Neural progenitor cell (in vitro differentiated cells): ENCODE measurements at regions not wholly inside any gene's neighbourhood (a gene's known extent, or its start where the extent isn't known, plus 50 kb on each side); places are given as distances from the start of the nearest gene placed in this dataset.
"Not testable (repeated sequence)": the region's sequence is repeated elsewhere in the genome, so short reads cannot be mapped to it uniquely, and the experiment has no call there.

ENCODE experiments used
- DNase-seq: peaks from one replicate; pipeline ENCODE4 v3.0.0-alpha.2; 2016; ENCODE audit warnings: low spot score
- H2AFZ ChIP-seq: fragments of 200-600 bp; sonication (generic); replicated peaks from 2 replicates; pipeline ENCODE4 v1.6.1; 2016; ENCODE audit warnings: antibody characterized with exemption
- H3F3A ChIP-seq: fragments of 200-600 bp; sonication (generic); 2 replicates; pipeline ENCODE4 v1.6.1; 2016; ENCODE audit warnings: antibody characterized with exemption, low read depth
- H3K27ac ChIP-seq: fragments of 200-600 bp; sonication (generic); 2 replicates; pipeline ENCODE4 v1.5.1; 2016; ENCODE audit warnings: mild to moderate bottlenecking
- H3K27me3 ChIP-seq: fragments of 200-600 bp; sonication (generic); 2 replicates; pipeline ENCODE4 v1.6.1; 2016; ENCODE audit warnings: mild to moderate bottlenecking, moderate library complexity
- H3K36me3 ChIP-seq: fragments of 200-600 bp; sonication (generic); 2 replicates; pipeline ENCODE4 v1.5.1; 2016
- H3K4me1 ChIP-seq: fragments of 200-600 bp; sonication (generic); 2 replicates; pipeline ENCODE4 v1.6.1; 2016; ENCODE audit warnings: mixed run types
- H3K4me2 ChIP-seq: fragments of 200-600 bp; sonication (generic); 2 replicates; pipeline ENCODE4 v1.6.1; 2016
- H3K4me3 ChIP-seq: fragments of 200-600 bp; sonication (generic); 2 replicates; pipeline ENCODE4 v1.5.1; 2016
- H3K79me2 ChIP-seq: fragments of 200-600 bp; sonication (generic); 2 replicates; pipeline ENCODE4 v1.6.1; 2016; ENCODE audit warnings: low read depth
- H3K9ac ChIP-seq: fragments of 200-600 bp; sonication (generic); 2 replicates; pipeline ENCODE4 v1.6.1; 2016
- H3K9me3 ChIP-seq: fragments of 200-600 bp; sonication (generic); 2 replicates; pipeline ENCODE4 v1.5.1; 2016; ENCODE audit warnings: low read depth
- H4K20me1 ChIP-seq: fragments of 200-600 bp; sonication (generic); 2 replicates; pipeline ENCODE4 v1.6.1; 2016; ENCODE audit warnings: low read depth
- H3K27ac Mint-ChIP-seq: 3 replicates; pipeline ENCODE4 v1.8.0; 2021; ENCODE audit warnings: mixed read lengths
- H3K27me3 Mint-ChIP-seq: 2 replicates; pipeline ENCODE4 v1.8.0; 2022; ENCODE audit warnings: low read depth, mild to moderate bottlenecking, inconsistent platforms, moderate library complexity, mixed read lengths; ENCODE audit not compliant: insufficient read depth
- H3K36me3 Mint-ChIP-seq: 3 replicates; pipeline ENCODE4 v1.8.0; 2021; ENCODE audit warnings: mixed read lengths
- H3K4me1 Mint-ChIP-seq: 3 replicates; pipeline ENCODE4 v1.8.0; 2021; ENCODE audit warnings: mixed read lengths
- H3K4me3 Mint-ChIP-seq: 3 replicates; pipeline ENCODE4 v1.8.0; 2021; ENCODE audit warnings: mild to moderate bottlenecking, moderate library complexity, mixed read lengths
- H3K9me3 Mint-ChIP-seq: 3 replicates; pipeline ENCODE4 v1.8.0; 2020; ENCODE audit warnings: mixed read lengths
- EZH2 ChIP-seq: fragments of 200-600 bp; sonication (generic); IDR thresholded peaks from 2 replicates; pipeline ENCODE4 v1.6.1; 2017; ENCODE audit warnings: antibody characterized with exemption, mild to moderate bottlenecking, moderate library complexity
- EZH2phosphoT487 ChIP-seq: fragments of 200-600 bp; sonication (generic); IDR thresholded peaks from 2 replicates; pipeline ENCODE4 v1.6.1; 2017; ENCODE audit warnings: antibody characterized with exemption
- TF ChIP-seq, protein P1 (sequence below): fragments of 200-600 bp; sonication (generic); IDR thresholded peaks from 2 replicates; pipeline ENCODE4 v1.5.1; 2017; ENCODE audit warnings: antibody characterized with exemption, mild to moderate bottlenecking

GRCh38 chr4:81326581-81326980 lies 111.6 kb upstream of the PRKG2 start:
- TF ChIP-seq EZH2 (no peak), EZH2phosphoT487 (no peak)
- TF ChIP-seq, protein P1, sequence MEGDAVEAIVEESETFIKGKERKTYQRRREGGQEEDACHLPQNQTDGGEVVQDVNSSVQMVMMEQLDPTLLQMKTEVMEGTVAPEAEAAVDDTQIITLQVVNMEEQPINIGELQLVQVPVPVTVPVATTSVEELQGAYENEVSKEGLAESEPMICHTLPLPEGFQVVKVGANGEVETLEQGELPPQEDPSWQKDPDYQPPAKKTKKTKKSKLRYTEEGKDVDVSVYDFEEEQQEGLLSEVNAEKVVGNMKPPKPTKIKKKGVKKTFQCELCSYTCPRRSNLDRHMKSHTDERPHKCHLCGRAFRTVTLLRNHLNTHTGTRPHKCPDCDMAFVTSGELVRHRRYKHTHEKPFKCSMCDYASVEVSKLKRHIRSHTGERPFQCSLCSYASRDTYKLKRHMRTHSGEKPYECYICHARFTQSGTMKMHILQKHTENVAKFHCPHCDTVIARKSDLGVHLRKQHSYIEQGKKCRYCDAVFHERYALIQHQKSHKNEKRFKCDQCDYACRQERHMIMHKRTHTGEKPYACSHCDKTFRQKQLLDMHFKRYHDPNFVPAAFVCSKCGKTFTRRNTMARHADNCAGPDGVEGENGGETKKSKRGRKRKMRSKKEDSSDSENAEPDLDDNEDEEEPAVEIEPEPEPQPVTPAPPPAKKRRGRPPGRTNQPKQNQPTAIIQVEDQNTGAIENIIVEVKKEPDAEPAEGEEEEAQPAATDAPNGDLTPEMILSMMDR: no peak
- no peak overlapping the region for H3K4me2 ChIP-seq
- no peak overlapping the region for H3K4me3 ChIP-seq
- Mint-ChIP-seq H3K4me1 (peaks cover 3% of the 10 kb centered on the region), H3K4me3 (no peak overlapping the region), H3K27ac (no peak overlapping the region), H3K27me3 (no peaks in the 10 kb centered on the region), H3K36me3 (no peaks in the 10 kb centered on the region), H3K9me3 (peaks cover 5% of the 10 kb centered on the region)
- H3K9me3 ChIP-seq: no peaks in the 10 kb centered on the region
- no peaks in the 10 kb centered on the region for H3K4me1 ChIP-seq
- no peak overlapping the region for H3K27ac ChIP-seq
- DNase-seq: no peak
- H3K79me2 ChIP-seq: no peaks in the 10 kb centered on the region
- no peaks in the 10 kb centered on the region for H3K27me3 ChIP-seq
- no peaks in the 10 kb centered on the region for H3K36me3 ChIP-seq
- H4K20me1 ChIP-seq: no peaks in the 10 kb centered on the region
- no peak overlapping the region for H2AFZ ChIP-seq
- no peak overlapping the region for H3K9ac ChIP-seq
- no peaks in the 10 kb centered on the region for H3F3A ChIP-seq

- H2AFZ ChIP-seq, H3K27me3 Mint-ChIP-seq, H3K4me3 Mint-ChIP-seq, H3K36me3 ChIP-seq, H3K36me3 Mint-ChIP-seq, H3K9ac ChIP-seq, H4K20me1 ChIP-seq, H3K4me1 ChIP-seq, H3K27ac ChIP-seq, H3K4me3 ChIP-seq, DNase-seq, H3K4me2 ChIP-seq, H3K27ac Mint-ChIP-seq, H3K4me1 Mint-ChIP-seq, H3K9me3 ChIP-seq, H3K27me3 ChIP-seq, H3F3A ChIP-seq, H3K79me2 ChIP-seq, H3K9me3 Mint-ChIP-seq: not testable (repeated sequence)
Observed at GRCh38 chr4:81324594-81324993, 109.6 kb upstream of the PRKG2 start.

- Mint-ChIP-seq H3K36me3 (no peaks in the 10 kb centered on the region), H3K27me3 (peaks cover 3% of the 10 kb centered on the region), H3K9me3 (peaks cover 3% of the 10 kb centered on the region), H3K27ac (no peak overlapping the region), H3K4me1 (no peaks in the 10 kb centered on the region), H3K4me3 (no peak overlapping the region)
- H3F3A ChIP-seq: no peaks in the 10 kb centered on the region
- H3K4me1 ChIP-seq: no peaks in the 10 kb centered on the region
- no peaks in the 10 kb centered on the region for H4K20me1 ChIP-seq
- H3K79me2 ChIP-seq: no peaks in the 10 kb centered on the region
- no peak overlapping the region for H3K4me2 ChIP-seq
- no peak for DNase-seq
- no peak overlapping the region for H3K4me3 ChIP-seq
- no peaks in the 10 kb centered on the region for H3K27me3 ChIP-seq
- TF ChIP-seq, protein P1: no peak
- TF ChIP-seq EZH2phosphoT487: no peak
- no peak for TF ChIP-seq EZH2
- no peak overlapping the region for H3K27ac ChIP-seq
- no peak overlapping the region for H3K9ac ChIP-seq
- no peaks in the 10 kb centered on the region for H3K36me3 ChIP-seq
- no peaks in the 10 kb centered on the region for H3K9me3 ChIP-seq
- peak overlapping the region; percentile 10 for H2AFZ ChIP-seq
Observed at GRCh38 chr4:81319657-81320056, 104.6 kb upstream of the PRKG2 start.

DNA sequence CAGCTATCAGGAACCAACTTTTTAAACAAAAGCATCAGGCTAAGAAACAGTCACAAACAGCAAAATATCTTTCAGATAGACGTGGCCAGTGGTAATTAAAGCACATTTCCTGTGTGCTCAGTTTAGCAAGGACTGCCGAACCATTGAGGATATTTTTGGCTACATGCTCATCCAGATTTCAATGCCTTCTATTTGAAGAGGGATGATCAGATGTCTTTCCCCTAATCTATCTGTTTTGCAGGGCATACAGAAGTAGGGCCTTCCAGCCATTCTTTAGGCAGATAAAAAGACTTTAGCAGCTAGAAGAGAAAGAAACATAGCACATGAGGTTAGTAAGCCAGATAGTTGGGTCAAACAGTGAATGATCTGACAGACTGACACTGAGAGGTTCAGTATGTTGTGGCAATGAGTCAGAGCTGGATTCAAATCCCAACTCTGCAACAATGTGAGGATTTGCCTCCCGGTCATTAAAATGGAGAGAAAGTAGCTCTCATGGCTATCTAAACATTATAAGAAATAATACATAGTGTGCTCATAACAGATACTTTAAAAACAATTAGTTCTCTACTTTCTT lies 100.0 kb upstream of the PRKG2 start:
- no peaks in the 10 kb centered on the region for H3K36me3 ChIP-seq
- H3K27me3 ChIP-seq: no peaks in the 10 kb centered on the region
- peak overlapping the region; percentile 19 for H2AFZ ChIP-seq
- no peak overlapping the region for H3K27ac ChIP-seq
- Mint-ChIP-seq H3K4me3 (no peak overlapping the region), H3K27me3 (peaks cover 3% of the 10 kb centered on the region), H3K36me3 (no peaks in the 10 kb centered on the region), H3K4me1 (no peaks in the 10 kb centered on the region), H3K9me3 (no peaks in the 10 kb centered on the region), H3K27ac (no peak overlapping the region)
- no peaks in the 10 kb centered on the region for H3K9me3 ChIP-seq
- no peaks in the 10 kb centered on the region for H3K79me2 ChIP-seq
- no peak overlapping the region for H3K4me3 ChIP-seq
- H3K4me1 ChIP-seq: no peaks in the 10 kb centered on the region
- TF ChIP-seq EZH2: no peak
- TF ChIP-seq, protein P1: no peak
- TF ChIP-seq EZH2phosphoT487: no peak
- H3K4me2 ChIP-seq: no peak overlapping the region
- no peaks in the 10 kb centered on the region for H3F3A ChIP-seq
- no peaks in the 10 kb centered on the region for H4K20me1 ChIP-seq
- no peak for DNase-seq
- H3K9ac ChIP-seq: no peak overlapping the region
